GM19463 (cell line): ENCODE measurements at regions not wholly inside any gene's neighbourhood (a gene's known extent, or its start where the extent isn't known, plus 50 kb on each side); places are given as distances from the start of the nearest gene placed in this dataset.
"Not testable (repeated sequence)": the region's sequence is repeated elsewhere in the genome, so short reads cannot be mapped to it uniquely, and the experiment has no call there.

Source experiments
- ATAC-seq: cut with Tn5 transposase; IDR thresholded peaks from one replicate; pipeline ENCODE4 v1.9.1; 2021; ENCODE audit warnings: mild to moderate bottlenecking, moderate library complexity; ENCODE audit not compliant: unreplicated experiment

DNA sequence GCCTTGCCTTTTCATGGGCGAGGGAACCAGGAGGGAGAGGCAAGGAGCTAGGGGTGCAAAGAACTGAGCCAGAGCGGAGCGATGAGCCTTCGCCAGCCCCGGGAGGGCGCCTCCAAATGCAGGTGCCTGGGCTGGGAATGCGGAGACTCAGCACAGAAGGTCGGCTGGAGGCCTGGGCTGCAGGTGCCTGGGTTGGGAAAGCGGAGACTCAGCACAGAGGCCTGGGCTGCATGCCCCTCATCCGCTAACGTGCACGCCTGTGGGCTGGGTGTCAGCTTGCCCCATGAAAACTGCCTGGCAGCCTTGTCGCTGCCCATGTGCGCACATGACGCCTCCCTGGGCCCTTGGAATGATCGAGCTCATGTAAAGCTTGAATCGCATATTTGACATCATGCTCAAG lies 51.8 kb downstream of the POM121L12 start:
- ATAC-seq = no peak

DNA sequence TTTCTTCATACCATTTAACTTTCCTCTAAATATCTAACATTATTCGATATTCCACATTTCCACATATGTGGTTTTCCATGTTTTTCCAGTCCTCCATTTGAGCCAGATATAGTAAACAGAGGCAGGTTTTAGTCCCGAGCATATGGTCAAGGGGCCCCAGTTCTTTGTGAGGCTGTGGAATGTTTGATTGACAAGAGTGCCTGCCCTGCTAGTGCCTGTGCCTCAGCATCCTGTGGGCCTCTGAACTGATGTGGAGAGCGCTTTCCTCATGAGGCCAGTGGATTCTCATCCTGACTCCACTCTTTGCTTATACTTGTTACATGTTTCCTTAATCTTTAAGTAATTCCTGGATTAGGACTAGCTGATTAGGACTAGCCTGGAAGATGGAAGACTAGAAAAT lies 58.8 kb downstream of the POM121L12 start:
- ATAC-seq = no peak

DNA sequence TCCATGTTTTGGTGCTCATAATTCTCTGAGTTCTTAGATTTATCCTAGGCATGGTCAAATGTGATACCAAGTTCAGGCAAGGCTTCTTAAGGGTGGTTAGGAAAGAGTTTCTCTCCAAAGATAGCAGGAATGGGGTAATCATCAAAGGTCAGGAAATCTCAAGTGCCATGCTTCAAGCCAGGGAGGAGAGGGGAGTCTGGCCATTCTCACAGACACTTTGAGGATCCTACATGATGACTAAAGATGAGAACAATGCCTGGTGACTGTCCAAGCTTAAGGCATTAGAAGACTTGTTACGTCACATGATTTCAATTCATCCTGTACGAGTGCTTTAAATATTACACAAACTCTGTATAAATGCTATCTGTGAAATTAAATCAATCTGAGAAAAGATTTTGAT lies 59.4 kb downstream of the POM121L12 start:
- ATAC-seq = no peak

GRCh38 chr7:53095731-53096501 lies 60.5 kb downstream of the POM121L12 start:
- ATAC-seq = no peak

GRCh38 chr7:53100091-53100490 lies 64.7 kb downstream of the POM121L12 start:
- no peak for ATAC-seq

- ATAC-seq = no peak
Observed at GRCh38 chr7:53101026-53101425, 65.6 kb downstream of the POM121L12 start.

DNA sequence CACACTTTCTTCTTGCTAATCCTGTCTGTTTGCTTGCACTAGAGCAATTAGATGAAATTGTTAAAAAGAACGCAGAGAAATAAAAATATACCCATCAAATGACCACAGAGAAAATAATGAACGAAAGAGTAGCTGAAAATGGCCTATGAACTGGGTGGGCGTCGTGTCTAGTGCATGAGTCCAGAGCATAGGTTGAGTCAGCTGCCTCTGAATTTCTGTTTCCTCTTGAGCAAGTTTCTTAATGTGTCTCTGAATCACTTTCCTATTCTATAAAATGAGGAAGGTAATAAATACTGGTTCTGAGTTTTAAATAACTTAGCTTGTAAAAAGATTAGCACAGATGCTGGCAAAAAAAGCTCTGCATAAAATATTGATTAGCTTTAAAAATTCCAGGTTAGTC lies 75.0 kb downstream of the POM121L12 start:
- ATAC-seq = no peak

DNA sequence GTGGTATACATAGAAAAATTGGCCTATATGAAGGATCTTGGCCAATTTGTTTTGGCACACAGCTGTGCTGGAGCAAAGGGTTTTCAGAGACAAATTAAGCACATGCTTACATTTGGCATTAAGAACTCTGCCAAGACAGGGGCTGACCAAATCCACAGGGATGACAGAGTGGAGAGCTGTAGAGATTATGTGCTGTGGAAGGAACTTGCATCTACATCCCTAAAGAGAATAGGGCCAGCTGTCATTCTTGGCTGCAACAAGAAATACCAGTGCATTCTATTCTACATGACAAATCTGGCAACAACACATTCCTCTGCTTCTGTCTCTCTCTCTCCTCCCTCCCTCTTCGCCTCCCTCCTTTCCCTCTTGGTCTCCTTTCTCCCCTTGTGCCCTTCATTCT lies 75.6 kb downstream of the POM121L12 start:
- no peak for ATAC-seq

- no peak for ATAC-seq
Observed at GRCh38 chr7:53113424-53113823, 78.0 kb downstream of the POM121L12 start.

- no peak for ATAC-seq
Observed at GRCh38 chr7:53119514-53119941, 84.1 kb downstream of the POM121L12 start.

DNA sequence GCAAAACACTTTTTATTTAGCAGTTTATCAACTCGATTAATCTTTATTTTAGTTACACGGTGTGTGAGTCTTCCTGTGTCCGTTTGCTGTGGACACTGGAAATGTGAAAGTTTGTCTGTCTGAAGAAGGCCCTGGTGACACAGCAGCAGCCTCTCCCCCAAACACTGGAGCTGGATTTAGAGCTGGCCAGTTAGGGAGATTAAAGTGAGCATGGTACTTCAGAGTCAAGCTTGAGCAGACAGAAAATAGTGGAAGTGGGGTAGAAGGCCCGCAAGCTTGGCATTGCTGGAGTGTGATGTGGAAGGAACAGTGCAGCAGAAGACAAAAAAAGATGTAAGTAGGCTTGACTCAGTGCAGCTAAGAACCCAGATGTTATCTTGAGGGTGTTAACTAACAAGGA lies 85.9 kb downstream of the POM121L12 start:
- ATAC-seq = no peak

- ATAC-seq = no peak
Observed at GRCh38 chr7:53131697-53132096, 96.3 kb downstream of the POM121L12 start.

DNA sequence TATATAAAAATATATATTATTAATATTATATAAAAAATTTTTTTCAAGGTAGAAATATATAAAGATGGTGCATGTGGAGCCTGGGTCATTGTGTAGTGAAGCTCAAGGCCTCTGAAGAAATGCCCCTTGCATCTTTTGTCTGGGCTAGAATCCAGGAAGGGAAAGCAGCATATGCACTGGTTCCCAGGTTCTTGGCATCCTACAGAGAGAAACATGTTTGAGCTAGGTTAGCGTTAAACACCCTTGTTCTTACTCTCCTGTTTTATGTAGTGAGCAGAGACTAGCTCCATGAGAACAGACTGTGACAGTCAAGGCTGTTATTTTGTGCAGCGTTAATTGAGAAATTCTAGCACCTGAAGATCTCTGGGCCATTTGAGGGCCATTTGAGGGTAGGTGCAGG lies 116.1 kb downstream of the POM121L12 start:
- no peak for ATAC-seq

DNA sequence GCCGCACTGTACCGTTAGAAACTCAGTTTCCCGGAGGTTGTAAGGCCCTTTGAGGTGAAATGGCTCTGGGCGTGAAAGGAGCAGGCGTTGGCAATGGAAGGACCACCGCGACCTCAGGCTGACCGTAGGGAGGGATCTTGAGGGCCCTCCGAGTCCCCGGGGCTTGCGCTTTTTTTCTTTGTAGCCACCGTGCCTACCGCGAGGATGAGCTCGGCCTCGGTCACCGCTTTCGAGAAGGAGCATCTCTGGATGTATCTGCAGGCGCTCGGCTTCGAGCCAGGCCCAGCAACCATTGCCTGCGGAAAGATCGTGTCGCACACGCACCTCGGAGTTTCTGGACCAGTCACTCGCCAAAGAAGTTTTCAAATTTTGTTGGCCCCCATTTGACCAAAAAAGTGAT lies 151.8 kb downstream of the POM121L12 start:
- ATAC-seq = not testable (repeated sequence)

DNA sequence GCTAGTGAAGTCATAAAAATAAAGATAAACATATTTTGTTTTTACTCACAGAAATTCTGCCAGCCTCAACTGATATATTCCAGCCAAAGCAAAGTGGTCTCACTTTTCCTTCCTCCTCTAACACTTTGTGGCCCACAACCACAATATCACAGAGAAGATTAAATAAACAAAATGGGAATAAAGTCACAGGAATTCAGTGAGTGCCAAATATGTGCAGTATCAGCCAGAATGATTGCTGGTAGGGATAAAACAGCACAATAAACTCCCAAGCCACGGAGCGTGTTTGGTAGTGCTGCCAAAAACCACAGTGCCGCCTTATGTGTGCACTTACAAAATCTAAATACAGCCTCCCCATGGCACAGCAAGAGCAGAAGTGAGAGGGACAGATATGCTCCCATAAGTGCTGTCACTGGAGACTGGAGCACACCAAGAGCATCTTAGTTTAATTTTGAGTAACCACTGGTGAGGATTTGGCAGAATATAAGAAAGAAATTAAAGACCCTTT lies 155.8 kb downstream of the POM121L12 start:
- ATAC-seq = no peak

DNA sequence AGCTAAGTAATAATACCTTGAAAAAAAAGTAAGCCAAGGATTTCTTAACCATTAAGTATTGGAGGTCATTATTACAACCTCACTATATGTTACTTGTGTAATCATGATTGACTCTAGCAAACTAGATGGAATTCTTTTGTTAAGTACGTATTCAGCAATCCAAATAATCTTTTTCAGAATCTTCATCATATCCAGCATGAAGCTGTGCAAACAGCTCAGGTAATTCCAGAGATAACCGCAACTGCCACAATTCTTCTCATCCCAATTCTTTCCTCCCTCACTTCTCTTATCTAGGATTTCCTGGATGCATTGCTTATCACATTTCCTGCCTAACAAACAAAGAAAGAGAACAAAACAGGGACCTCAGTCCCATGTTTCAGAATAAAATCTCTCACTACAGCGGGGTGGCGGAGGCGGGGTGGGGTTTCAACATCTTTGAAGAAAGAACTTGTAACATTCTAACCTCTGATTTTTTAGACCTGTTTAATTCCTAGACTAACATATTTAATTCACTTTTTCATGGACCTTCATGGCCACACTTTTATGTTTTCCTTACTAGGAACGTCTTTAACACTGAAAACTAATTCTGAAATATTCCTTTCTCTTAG lies 156.5 kb downstream of the POM121L12 start:
- no peak for ATAC-seq

- ATAC-seq = no peak
Observed at GRCh38 chr7:53205006-53205405, 169.6 kb downstream of the POM121L12 start.

- no peak for ATAC-seq
Observed at GRCh38 chr7:53209129-53209528, 173.7 kb downstream of the POM121L12 start.

DNA sequence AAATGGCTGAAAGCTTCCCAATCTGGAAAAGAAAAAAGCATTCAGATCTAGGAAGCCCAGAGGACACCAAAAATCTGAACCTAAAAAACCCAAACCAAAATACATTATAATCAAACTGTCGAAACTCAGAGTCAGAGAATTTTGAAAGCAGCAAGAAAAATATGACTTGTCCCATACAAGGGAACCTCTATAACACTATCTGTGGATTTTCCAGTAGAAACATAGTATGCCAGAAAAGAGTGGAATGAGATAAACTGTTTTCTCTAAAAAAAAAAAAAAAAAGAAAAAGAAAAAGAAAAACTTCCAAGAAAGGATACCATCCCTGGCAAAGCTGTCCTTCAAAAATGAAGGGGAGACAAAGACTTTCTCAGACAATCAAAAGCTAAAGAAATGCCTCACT lies 179.0 kb downstream of the POM121L12 start:
- ATAC-seq = no peak

GRCh38 chr7:53218730-53219504 lies 183.5 kb downstream of the POM121L12 start:
- no peak for ATAC-seq

DNA sequence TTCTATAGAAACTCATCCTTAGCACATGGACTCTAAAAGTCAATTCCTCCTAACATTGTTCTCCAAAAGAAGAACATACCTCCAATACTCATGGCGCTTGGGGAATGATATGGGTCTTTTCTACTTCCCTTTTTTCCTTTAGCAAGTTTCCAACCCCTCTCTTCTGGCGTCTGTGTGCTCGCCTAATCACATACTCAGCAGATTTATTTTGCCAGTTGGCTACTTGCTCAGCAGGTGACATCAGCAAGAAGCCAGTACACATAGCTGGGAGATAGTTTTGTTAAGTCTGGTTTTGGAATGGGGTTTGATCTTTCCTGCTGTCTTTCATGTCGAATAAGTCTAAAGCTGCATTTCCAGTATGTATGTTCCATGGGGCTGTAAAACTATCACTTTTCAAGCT lies 193.8 kb downstream of the POM121L12 start:
- ATAC-seq = no peak
